VCaP (cell line): ENCODE measurements at regions not wholly inside any gene's neighbourhood (a gene's known extent, or its start where the extent isn't known, plus 50 kb on each side); places are given as distances from the start of the nearest gene placed in this dataset.

Experiments used
- H3K27ac ChIP-seq: fragments of 450-650 bp; 2 replicates; pipeline ENCODE4 v1.5.1; 2017
- TF ChIP-seq, protein P1 (sequence below): fragments of 450-650 bp; conservative IDR thresholded peaks from 2 replicates; pipeline ENCODE4 v1.5.1; 2017; ENCODE audit warnings: mild to moderate bottlenecking, moderate library complexity

- TF ChIP-seq, protein P1, sequence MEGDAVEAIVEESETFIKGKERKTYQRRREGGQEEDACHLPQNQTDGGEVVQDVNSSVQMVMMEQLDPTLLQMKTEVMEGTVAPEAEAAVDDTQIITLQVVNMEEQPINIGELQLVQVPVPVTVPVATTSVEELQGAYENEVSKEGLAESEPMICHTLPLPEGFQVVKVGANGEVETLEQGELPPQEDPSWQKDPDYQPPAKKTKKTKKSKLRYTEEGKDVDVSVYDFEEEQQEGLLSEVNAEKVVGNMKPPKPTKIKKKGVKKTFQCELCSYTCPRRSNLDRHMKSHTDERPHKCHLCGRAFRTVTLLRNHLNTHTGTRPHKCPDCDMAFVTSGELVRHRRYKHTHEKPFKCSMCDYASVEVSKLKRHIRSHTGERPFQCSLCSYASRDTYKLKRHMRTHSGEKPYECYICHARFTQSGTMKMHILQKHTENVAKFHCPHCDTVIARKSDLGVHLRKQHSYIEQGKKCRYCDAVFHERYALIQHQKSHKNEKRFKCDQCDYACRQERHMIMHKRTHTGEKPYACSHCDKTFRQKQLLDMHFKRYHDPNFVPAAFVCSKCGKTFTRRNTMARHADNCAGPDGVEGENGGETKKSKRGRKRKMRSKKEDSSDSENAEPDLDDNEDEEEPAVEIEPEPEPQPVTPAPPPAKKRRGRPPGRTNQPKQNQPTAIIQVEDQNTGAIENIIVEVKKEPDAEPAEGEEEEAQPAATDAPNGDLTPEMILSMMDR = no peak
- no peak overlapping the region for H3K27ac ChIP-seq
Observed at GRCh38 chr3:99041747-99042146, 140.3 kb upstream of the DCBLD2 start.

DNA sequence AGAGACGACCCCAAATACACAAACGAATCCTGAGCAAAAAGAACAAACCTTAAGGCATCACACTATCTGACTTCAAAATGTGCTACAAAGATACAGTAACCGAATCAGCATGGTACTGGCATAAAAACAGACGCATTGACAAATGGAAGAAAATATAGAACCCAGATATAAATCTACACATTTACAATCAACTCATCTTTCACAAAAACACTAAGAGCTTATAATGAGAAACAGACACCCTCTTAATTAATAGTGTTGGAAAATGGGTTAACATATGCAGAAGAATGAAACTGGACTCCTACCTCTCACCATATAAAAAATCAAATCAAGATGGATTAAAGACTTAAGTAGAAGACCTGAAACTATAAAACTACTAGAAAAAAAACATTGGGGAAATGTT, 130.3 kb upstream of the DCBLD2 start:
- no peak overlapping the region for H3K27ac ChIP-seq
- TF ChIP-seq, protein P1 = no peak

DNA sequence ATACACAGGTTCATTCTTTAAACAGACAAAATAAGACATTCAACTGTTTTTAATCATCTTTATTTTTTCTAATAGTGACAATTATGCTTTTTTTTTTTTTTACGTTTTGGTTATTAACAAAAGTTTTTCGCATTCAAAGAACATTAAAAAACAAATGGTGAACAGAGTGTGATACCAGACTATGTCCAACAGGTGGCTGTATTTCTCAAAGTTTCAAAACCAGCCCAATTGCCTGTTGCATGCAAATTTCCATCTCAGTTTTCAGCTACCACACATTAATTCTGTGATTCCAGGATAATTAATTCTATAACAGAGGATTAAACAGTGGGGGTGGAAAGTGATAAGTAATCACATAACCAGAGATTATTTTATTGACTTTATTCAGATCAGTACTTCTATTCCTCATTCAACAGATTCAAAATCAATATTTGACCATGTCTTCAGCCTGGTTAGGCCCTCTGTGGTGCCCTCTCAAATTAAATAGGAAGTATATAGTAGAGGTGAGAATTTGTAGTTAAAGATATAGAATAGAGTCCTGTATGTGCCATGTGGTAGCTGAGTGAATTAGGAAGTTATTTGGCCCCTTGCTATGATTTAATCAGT, 122.2 kb upstream of the DCBLD2 start:
- TF ChIP-seq, protein P1 = peak; percentile 79
- no peak overlapping the region for H3K27ac ChIP-seq

- no peak overlapping the region for H3K27ac ChIP-seq
- TF ChIP-seq, protein P1 = no peak
Observed at GRCh38 chr3:99021466-99021865, 120.0 kb upstream of the DCBLD2 start.

GRCh38 chr3:99016452-99016851, 115.0 kb upstream of the DCBLD2 start:
- no peak overlapping the region for H3K27ac ChIP-seq

GRCh38 chr3:99013777-99014315, 112.4 kb upstream of the DCBLD2 start:
- TF ChIP-seq, protein P1 = no peak
- H3K27ac ChIP-seq = no peak overlapping the region

More at GRCh38 chr3:99016452-99016851, 115.0 kb upstream of the DCBLD2 start:
- TF ChIP-seq, protein P1 = no peak

GRCh38 chr3:99013077-99013476, 111.6 kb upstream of the DCBLD2 start:
- TF ChIP-seq, protein P1 = no peak
- no peak overlapping the region for H3K27ac ChIP-seq
